ENCODE measurements at regions not wholly inside any gene's neighbourhood (a gene's known extent, or its start where the extent isn't known, plus 50 kb on each side); places are given as distances from the start of the nearest gene placed in this dataset.

DNA sequence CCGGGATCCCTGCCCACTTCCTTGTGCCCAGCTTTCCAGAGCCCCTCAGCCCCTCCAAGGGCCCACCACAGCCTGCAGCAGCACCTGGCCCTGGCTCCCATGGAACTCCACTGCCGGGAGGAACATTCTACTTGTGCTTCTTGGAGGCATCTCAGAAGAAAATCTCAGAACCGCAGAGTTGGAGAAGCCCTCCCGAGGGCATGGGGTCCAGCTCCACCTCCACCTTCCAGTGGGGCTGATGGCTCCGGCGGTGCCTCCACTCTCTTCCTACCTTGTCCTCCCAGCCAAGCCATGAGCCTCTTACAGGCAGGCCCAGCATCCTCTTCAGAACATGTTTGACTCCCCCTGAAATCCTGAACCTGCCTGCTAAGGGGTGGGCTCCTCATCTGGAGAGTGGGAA lies 79.4 kb upstream of the ZNF469 start:
- Histone ChIP-seq H3K4me1 (ENCODE audit: control extremely low read depth in 1 of 4, control insufficient read depth in 4 of 4, insufficient read depth in 4 of 4, low read length in 3 of 4) (peaks cover 0 to 5% (median 0%) of the 10 kb centered on the region in 4 experiments), H3K27ac (ENCODE audit: insufficient read depth in 1 of 2, low read depth in 1 of 2, low read length in 2 of 2, poor library complexity in 1 of 2, severe bottlenecking in 2 of 2) (no peak overlapping the region), H3K9me3 (ENCODE audit: control extremely low read depth in 1 of 5, control insufficient read depth in 4 of 5, insufficient read depth in 2 of 5, low read depth in 1 of 5, low read length in 4 of 5) (peaks cover 0 to 18% (median 3%) of the 10 kb centered on the region in 5 experiments), H3K36me3 (ENCODE audit: control insufficient read depth in 4 of 4, insufficient read depth in 4 of 4, low read length in 3 of 4) (no peaks in the 10 kb centered on the region), H3K4me3 (ENCODE audit: control insufficient read depth in 1 of 7, extremely low read depth in 1 of 7, insufficient read depth in 4 of 7, low read depth in 2 of 7, low read length in 6 of 7) (no peak overlapping the region), H3K27me3 (replicated peaks in 2 of 5; ENCODE audit: control insufficient read depth in 4 of 5, insufficient read depth in 5 of 5, low read length in 4 of 5) (peaks cover 0 to 16% (median 2%) of the 10 kb centered on the region in 5 experiments)
- 80% methylated on average over 5 of the region's 6 CpGs for WGBS (ENCODE audit: insufficient coverage)
- DNase-seq, result no peak
- POLR2A ChIA-PET, result no interaction called here
- CTCF ChIA-PET, result no interaction called here

- peaks cover 0 to 5% (median 0%) of the 10 kb centered on the region in 4 experiments for H3K4me1 ChIP-seq (ENCODE audit: control extremely low read depth in 1 of 4, control insufficient read depth in 4 of 4, insufficient read depth in 4 of 4, low read length in 3 of 4)
- no peak overlapping the region for H3K4me3 ChIP-seq (ENCODE audit: control insufficient read depth in 1 of 7, extremely low read depth in 1 of 7, insufficient read depth in 4 of 7, low read depth in 2 of 7, low read length in 6 of 7)
- ChIA-PET POLR2A (no interaction called here), CTCF (no interaction called here)
- DNase-seq, result no peak
- peaks cover 0 to 18% (median 3%) of the 10 kb centered on the region in 5 experiments for H3K9me3 ChIP-seq (ENCODE audit: control extremely low read depth in 1 of 5, control insufficient read depth in 4 of 5, insufficient read depth in 2 of 5, low read depth in 1 of 5, low read length in 4 of 5)
- H3K27me3 ChIP-seq (replicated peaks in 2 of 5; ENCODE audit: control insufficient read depth in 4 of 5, insufficient read depth in 5 of 5, low read length in 4 of 5), result peaks cover 0 to 13% (median 2%) of the 10 kb centered on the region in 5 experiments
- H3K36me3 ChIP-seq (ENCODE audit: control insufficient read depth in 4 of 4, insufficient read depth in 4 of 4, low read length in 3 of 4), result no peaks in the 10 kb centered on the region
- WGBS (ENCODE audit: insufficient coverage), result 83% methylated on average over 15 of the region's 16 CpGs
- no peak overlapping the region for H3K27ac ChIP-seq (ENCODE audit: insufficient read depth in 1 of 2, low read depth in 1 of 2, low read length in 2 of 2, poor library complexity in 1 of 2, severe bottlenecking in 2 of 2)
These were observed 78.6 kb upstream of the ZNF469 start for GRCh38 chr16:88303890-88304819.

DNA sequence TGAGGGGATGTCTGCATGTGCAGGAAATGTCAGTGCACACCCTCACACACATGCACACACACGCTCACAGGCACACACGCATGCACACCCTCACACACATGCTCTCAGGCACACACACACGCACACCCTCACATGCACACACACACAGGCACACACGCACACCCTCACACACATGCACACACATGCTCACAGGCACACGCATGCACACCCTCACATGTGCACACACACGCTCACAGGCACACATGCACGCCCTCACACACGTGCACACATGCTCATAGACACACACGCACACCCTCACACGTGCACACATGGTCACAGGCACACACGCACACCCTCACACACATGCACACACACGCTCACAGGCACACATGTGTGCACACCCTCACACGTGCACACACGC lies 77.6 kb upstream of the ZNF469 start:
- H3K4me1 ChIP-seq (ENCODE audit: control extremely low read depth in 1 of 4, control insufficient read depth in 4 of 4, insufficient read depth in 4 of 4, low read length in 3 of 4), result no peaks in the 10 kb centered on the region
- no peak for DNase-seq
- CTCF ChIA-PET, result no interaction called here
- peaks cover 0 to 18% (median 3%) of the 10 kb centered on the region in 5 experiments for H3K9me3 ChIP-seq (ENCODE audit: control extremely low read depth in 1 of 5, control insufficient read depth in 4 of 5, insufficient read depth in 2 of 5, low read depth in 1 of 5, low read length in 4 of 5)
- no peaks in the 10 kb centered on the region for H3K36me3 ChIP-seq (ENCODE audit: control insufficient read depth in 4 of 4, insufficient read depth in 4 of 4, low read length in 3 of 4)
- POLR2A ChIA-PET, result no interaction called here
- WGBS (ENCODE audit: insufficient coverage), result 90% methylated on average over 10 of the region's 14 CpGs
- H3K27me3 ChIP-seq (replicated peaks in 2 of 5; ENCODE audit: control insufficient read depth in 4 of 5, insufficient read depth in 5 of 5, low read length in 4 of 5), result peaks cover 0 to 4% (median 2%) of the 10 kb centered on the region in 5 experiments
- H3K4me3 ChIP-seq (ENCODE audit: control insufficient read depth in 1 of 7, extremely low read depth in 1 of 7, insufficient read depth in 4 of 7, low read depth in 2 of 7, low read length in 6 of 7), result no peak overlapping the region
- H3K27ac ChIP-seq (ENCODE audit: insufficient read depth in 1 of 2, low read depth in 1 of 2, low read length in 2 of 2, poor library complexity in 1 of 2, severe bottlenecking in 2 of 2), result no peak overlapping the region

- ChIA-PET CTCF (no interaction called here), POLR2A (no interaction called here)
- H3K4me3 ChIP-seq (ENCODE audit: control insufficient read depth in 1 of 7, extremely low read depth in 1 of 7, insufficient read depth in 4 of 7, low read depth in 2 of 7, low read length in 6 of 7), result no peak overlapping the region
- DNase-seq, result no peak
- H3K4me1 ChIP-seq (ENCODE audit: control extremely low read depth in 1 of 4, control insufficient read depth in 4 of 4, insufficient read depth in 4 of 4, low read length in 3 of 4), result no peaks in the 10 kb centered on the region
- 99% methylated on average over 6 of the region's 8 CpGs for WGBS (ENCODE audit: insufficient coverage)
- no peak overlapping the region for H3K27ac ChIP-seq (ENCODE audit: insufficient read depth in 1 of 2, low read depth in 1 of 2, low read length in 2 of 2, poor library complexity in 1 of 2, severe bottlenecking in 2 of 2)
- no peaks in the 10 kb centered on the region for H3K36me3 ChIP-seq (ENCODE audit: control insufficient read depth in 4 of 4, insufficient read depth in 4 of 4, low read length in 3 of 4)
- H3K9me3 ChIP-seq (ENCODE audit: control extremely low read depth in 1 of 5, control insufficient read depth in 4 of 5, insufficient read depth in 2 of 5, low read depth in 1 of 5, low read length in 4 of 5), result peaks cover 0 to 18% (median 4%) of the 10 kb centered on the region in 5 experiments
- H3K27me3 ChIP-seq (replicated peaks in 2 of 5; ENCODE audit: control insufficient read depth in 4 of 5, insufficient read depth in 5 of 5, low read length in 4 of 5), result peaks cover 0 to 6% (median 1%) of the 10 kb centered on the region in 5 experiments
These were observed 76.3 kb upstream of the ZNF469 start for GRCh38 chr16:88306411-88306810.

GRCh38 chr16:88306860-88307545 lies 75.8 kb upstream of the ZNF469 start:
- H3K4me3 ChIP-seq (ENCODE audit: control insufficient read depth in 1 of 7, extremely low read depth in 1 of 7, insufficient read depth in 4 of 7, low read depth in 2 of 7, low read length in 6 of 7), result no peak overlapping the region
- WGBS (ENCODE audit: insufficient coverage), result 67% methylated on average over 4 of the region's 6 CpGs
- CTCF ChIA-PET, result no interaction called here
- H3K27me3 ChIP-seq (replicated peaks in 2 of 5; ENCODE audit: control insufficient read depth in 4 of 5, insufficient read depth in 5 of 5, low read length in 4 of 5), result peaks cover 0 to 6% (median 0%) of the 10 kb centered on the region in 5 experiments
- DNase-seq, result no peak
- H3K4me1 ChIP-seq (ENCODE audit: control extremely low read depth in 1 of 4, control insufficient read depth in 4 of 4, insufficient read depth in 4 of 4, low read length in 3 of 4), result no peaks in the 10 kb centered on the region
- POLR2A ChIA-PET, result no interaction called here
- no peaks in the 10 kb centered on the region for H3K36me3 ChIP-seq (ENCODE audit: control insufficient read depth in 4 of 4, insufficient read depth in 4 of 4, low read length in 3 of 4)
- peaks cover 0 to 19% (median 8%) of the 10 kb centered on the region in 5 experiments for H3K9me3 ChIP-seq (ENCODE audit: control extremely low read depth in 1 of 5, control insufficient read depth in 4 of 5, insufficient read depth in 2 of 5, low read depth in 1 of 5, low read length in 4 of 5)
- no peak overlapping the region for H3K27ac ChIP-seq (ENCODE audit: insufficient read depth in 1 of 2, low read depth in 1 of 2, low read length in 2 of 2, poor library complexity in 1 of 2, severe bottlenecking in 2 of 2)

DNA sequence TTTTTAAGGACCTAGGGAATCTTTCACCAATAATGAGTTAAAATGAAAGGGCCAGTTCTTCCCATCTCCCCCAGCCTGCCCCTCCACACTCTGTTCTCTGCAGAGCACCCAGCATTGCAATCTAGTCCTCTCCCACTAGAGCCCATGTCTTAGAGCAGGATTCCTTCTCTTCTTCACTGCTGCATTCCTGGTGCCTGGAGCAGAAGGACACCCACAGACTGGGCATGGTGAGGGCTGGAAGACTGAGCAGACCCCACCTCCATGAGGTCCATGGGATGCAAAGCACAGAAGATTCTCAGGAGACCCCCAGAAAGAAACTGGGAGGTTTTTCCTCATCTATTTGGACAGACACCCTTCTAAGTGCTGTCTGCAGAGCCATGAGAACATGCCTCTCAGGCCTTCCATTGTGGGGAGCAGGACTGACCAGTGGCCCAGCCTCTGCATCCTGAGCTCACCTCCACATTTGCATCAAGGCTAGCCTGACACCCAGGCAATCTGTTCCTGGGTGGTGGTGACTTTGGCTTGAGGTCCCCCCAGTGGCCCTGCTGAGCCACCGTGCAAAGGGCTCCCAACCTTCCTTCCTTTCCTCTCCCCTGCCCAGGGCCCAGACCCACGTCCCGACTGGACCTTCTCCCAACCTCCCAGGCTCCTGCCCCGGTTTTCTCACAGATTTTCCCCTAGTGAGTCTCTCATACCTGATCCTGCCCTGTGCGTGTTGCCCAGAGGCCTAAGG lies 74.2 kb upstream of the ZNF469 start:
- DNase-seq, result no peak
- ChIA-PET CTCF (no interaction called here), POLR2A (no interaction called here)
- Histone ChIP-seq H3K36me3 (ENCODE audit: control insufficient read depth in 4 of 4, insufficient read depth in 4 of 4, low read length in 3 of 4) (no peaks in the 10 kb centered on the region), H3K27ac (ENCODE audit: insufficient read depth in 1 of 2, low read depth in 1 of 2, low read length in 2 of 2, poor library complexity in 1 of 2, severe bottlenecking in 2 of 2) (no peak overlapping the region), H3K9me3 (ENCODE audit: control extremely low read depth in 1 of 5, control insufficient read depth in 4 of 5, insufficient read depth in 2 of 5, low read depth in 1 of 5, low read length in 4 of 5) (peaks cover 0 to 11% (median 7%) of the 10 kb centered on the region in 5 experiments), H3K4me3 (ENCODE audit: control insufficient read depth in 1 of 7, extremely low read depth in 1 of 7, insufficient read depth in 4 of 7, low read depth in 2 of 7, low read length in 6 of 7) (no peak overlapping the region), H3K27me3 (replicated peaks in 2 of 5; ENCODE audit: control insufficient read depth in 4 of 5, insufficient read depth in 5 of 5, low read length in 4 of 5) (peaks cover 0 to 6% (median 0%) of the 10 kb centered on the region in 5 experiments), H3K4me1 (ENCODE audit: control extremely low read depth in 1 of 4, control insufficient read depth in 4 of 4, insufficient read depth in 4 of 4, low read length in 3 of 4) (no peaks in the 10 kb centered on the region)
- 98% methylated on average over 5 of the region's 5 CpGs for WGBS (ENCODE audit: insufficient coverage)

Data from common myeloid progenitor, CD34-positive (primary cell).